ENCODE measurements at regions not wholly inside any gene's neighbourhood (a gene's known extent, or its start where the extent isn't known, plus 50 kb on each side); places are given as distances from the start of the nearest gene placed in this dataset.
"Not testable (repeated sequence)": the region's sequence is repeated elsewhere in the genome, so short reads cannot be mapped to it uniquely, and the experiment has no call there.

GRCh38 chr16:48059936-48060335, 95.9 kb downstream of the ABCC12 start:
- no TSS peak for BruUV-seq (replicated peaks)
- POLR2A ChIA-PET, result interaction anchor here (0.7 kb wide), 1 partner anchor 69 kb away, joined by 12 read pairs; no protein-coding TSS in a partner anchor
- ATAC-seq (no peak), DNase-seq (ENCODE audit: low read depth, low spot score) (no peak)
- H3K27ac ChIP-seq (ENCODE audit: low read length), result no peak overlapping the region
- H3K4me1 ChIP-seq (ENCODE audit: control insufficient read depth, insufficient read depth, low read length), result peaks cover 3% of the 10 kb centered on the region; the same call in 1 of the 2 replicates
- no peak overlapping the region for H3K4me3 ChIP-seq (ENCODE audit: low read depth in 2 of 2, low read length in 2 of 2)
- no peak for TF ChIP-seq SIN3A (IDR thresholded peaks at IDR 0.05; ENCODE audit: borderline replicate concordance, insufficient read depth, low read depth, low read length)
- TF ChIP-seq TCF7L2 (IDR thresholded peaks at IDR 0.05; ENCODE audit: low read depth, low read length), result no peak
- TF ChIP-seq REST (IDR thresholded peaks at IDR 0.05; ENCODE audit: insufficient read depth in 1 of 2, low read depth in 2 of 2, low read length in 1 of 2), result no peak
- TF ChIP-seq CTCF (IDR thresholded peaks at IDR 0.05), result no peak
- TF ChIP-seq POLR2AphosphoS5 (IDR thresholded peaks at IDR 0.05; ENCODE audit: low read depth, low read length), result no peak
- no peaks in the 10 kb centered on the region for H3K36me3 ChIP-seq (ENCODE audit: control insufficient read depth, insufficient read depth, low read length)
- CTCF ChIA-PET, result no interaction called here
- no peaks in the 10 kb centered on the region for H3K9me3 ChIP-seq (ENCODE audit: control insufficient read depth, insufficient read depth, low read depth, low read length)
- no peaks in the 10 kb centered on the region for H3K27me3 ChIP-seq (ENCODE audit: control insufficient read depth, insufficient read depth, low read length)
- intact Hi-C loops (cut with micrococcal nuclease; ENCODE audit: unreplicated experiment), result no loop called here
- in situ Hi-C loops (cut with HindIII; ENCODE audit: low pct_unique_long_range_greater_than_20kb, low sequenced_read_pairs), result no loop called here

- ATAC-seq; H3K9me3 ChIP-seq (ENCODE audit: control insufficient read depth, insufficient read depth, low read depth, low read length); intact Hi-C loops (cut with micrococcal nuclease; ENCODE audit: unreplicated experiment); CTCF ChIA-PET; DNase-seq (ENCODE audit: low read depth, low spot score); POLR2A ChIA-PET; in situ Hi-C loops (cut with HindIII; ENCODE audit: low pct_unique_long_range_greater_than_20kb, low sequenced_read_pairs); H3K27ac ChIP-seq (ENCODE audit: low read length); H3K4me3 ChIP-seq (ENCODE audit: low read depth in 2 of 2, low read length in 2 of 2); H3K36me3 ChIP-seq (ENCODE audit: control insufficient read depth, insufficient read depth, low read length); H3K27me3 ChIP-seq (ENCODE audit: control insufficient read depth, insufficient read depth, low read length); BruUV-seq (replicated peaks); H3K4me1 ChIP-seq (ENCODE audit: control insufficient read depth, insufficient read depth, low read length): not testable (repeated sequence)
These were observed 96.6 kb downstream of the ABCC12 start for GRCh38 chr16:48059190-48059589.

GRCh38 chr16:48057048-48057447, 98.7 kb downstream of the ABCC12 start:
- no peaks in the 10 kb centered on the region for H3K9me3 ChIP-seq (ENCODE audit: control insufficient read depth, insufficient read depth, low read depth, low read length)
- in situ Hi-C loops (cut with HindIII; ENCODE audit: low pct_unique_long_range_greater_than_20kb, low sequenced_read_pairs) (no loop called here), intact Hi-C loops (cut with micrococcal nuclease; ENCODE audit: unreplicated experiment) (no loop called here)
- CTCF ChIA-PET, result interaction anchor here (0.6 kb wide), 1 partner anchor 915 kb away, joined by 3 read pairs; no protein-coding TSS in a partner anchor
- no peak overlapping the region for H3K4me3 ChIP-seq (ENCODE audit: low read depth in 2 of 2, low read length in 2 of 2)
- ATAC-seq (no peak), DNase-seq (ENCODE audit: low read depth, low spot score) (no peak)
- no peak for TF ChIP-seq TCF7L2 (IDR thresholded peaks at IDR 0.05; ENCODE audit: low read depth, low read length)
- TF ChIP-seq REST (IDR thresholded peaks at IDR 0.05; ENCODE audit: insufficient read depth in 1 of 2, low read depth in 2 of 2, low read length in 1 of 2), result no peak
- TF ChIP-seq SIN3A (IDR thresholded peaks at IDR 0.05; ENCODE audit: borderline replicate concordance, insufficient read depth, low read depth, low read length), result no peak
- H3K36me3 ChIP-seq (ENCODE audit: control insufficient read depth, insufficient read depth, low read length), result no peaks in the 10 kb centered on the region
- peak overlapping the region; percentile 13; the same call in 1 of the 2 replicates for H3K27ac ChIP-seq (ENCODE audit: low read length)
- BruUV-seq (replicated peaks), result no TSS peak
- no peaks in the 10 kb centered on the region for H3K27me3 ChIP-seq (ENCODE audit: control insufficient read depth, insufficient read depth, low read length)
- H3K4me1 ChIP-seq (ENCODE audit: control insufficient read depth, insufficient read depth, low read length), result peaks cover 11% of the 10 kb centered on the region
- POLR2A ChIA-PET, result no interaction called here
